Mucosa of stomach (tissue), 1 donor: ENCODE measurements at regions not wholly inside any gene's neighbourhood (a gene's known extent, or its start where the extent isn't known, plus 50 kb on each side); places are given as distances from the start of the nearest gene placed in this dataset.

ENCODE experiments used
- H3K27me3 ChIP-seq: one replicate; pipeline ENCODE4 v1.7.0; 2013; ENCODE audit warnings: mild to moderate bottlenecking, low read length; ENCODE audit not compliant: control insufficient read depth, insufficient read depth
- H3K36me3 ChIP-seq: one replicate; pipeline ENCODE4 v1.7.0; 2013; ENCODE audit warnings: low read length; ENCODE audit not compliant: control insufficient read depth, insufficient read depth
- H3K4me1 ChIP-seq: one replicate; pipeline ENCODE4 v1.7.0; 2013; ENCODE audit warnings: mild to moderate bottlenecking, low read length; ENCODE audit not compliant: control insufficient read depth, insufficient read depth
- H3K4me3 ChIP-seq: one replicate; pipeline ENCODE4 v1.7.0; 2013; ENCODE audit warnings: low read length
- H3K9ac ChIP-seq: one replicate; pipeline ENCODE4 v1.7.0; 2013; ENCODE audit warnings: mild to moderate bottlenecking, low read length, moderate library complexity
- H3K9me3 ChIP-seq: one replicate; pipeline ENCODE4 v1.7.0; 2013; ENCODE audit warnings: mild to moderate bottlenecking, low read length, moderate library complexity; ENCODE audit not compliant: control insufficient read depth
- donor health status: Pancreatic carcinoma.

DNA sequence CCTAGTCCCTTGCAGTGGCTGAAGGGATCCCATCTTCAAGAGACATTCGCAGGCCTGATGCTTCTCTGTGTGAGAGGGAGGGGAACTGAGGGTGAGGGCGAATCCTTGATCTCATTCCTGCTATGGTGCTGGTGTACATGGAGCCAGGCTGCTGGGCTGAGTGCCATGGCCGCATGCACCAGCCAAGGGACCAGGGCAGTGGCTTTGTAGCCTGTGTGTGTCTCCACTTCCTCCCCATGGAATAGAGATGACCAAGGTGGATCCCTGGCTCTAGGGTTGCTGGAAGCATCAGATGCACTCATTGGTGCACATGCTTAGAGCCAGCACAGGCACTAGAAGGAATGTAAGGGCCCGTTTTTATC lies 195.0 kb downstream of the FOXL1 start:
- no peaks in the 10 kb centered on the region for H3K9me3 ChIP-seq
- H3K36me3 ChIP-seq = no peaks in the 10 kb centered on the region
- H3K4me3 ChIP-seq = no peak overlapping the region
- H3K4me1 ChIP-seq = peaks cover 16% of the 10 kb centered on the region
- no peak overlapping the region for H3K9ac ChIP-seq
- peaks cover 19% of the 10 kb centered on the region for H3K27me3 ChIP-seq

DNA sequence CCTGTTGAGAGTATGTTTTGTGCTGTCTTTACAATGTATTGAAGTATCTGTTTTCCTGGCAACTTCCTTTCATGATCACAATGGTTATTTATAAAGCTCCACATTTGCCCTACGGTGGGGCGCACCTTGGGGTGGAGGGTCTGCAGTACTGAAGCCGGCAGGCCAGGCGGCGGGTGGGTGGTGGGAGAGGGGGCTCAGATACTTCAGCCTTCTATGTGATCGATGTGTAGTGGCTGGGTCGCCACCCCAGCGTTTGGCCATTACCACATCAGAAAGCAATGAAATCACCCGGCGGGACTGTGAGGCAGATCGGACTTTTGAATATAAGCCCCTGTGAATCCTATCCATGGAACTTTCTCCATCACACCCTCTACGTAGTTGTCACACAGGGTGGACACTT lies 196.6 kb downstream of the FOXL1 start:
- no peak overlapping the region for H3K9ac ChIP-seq
- no peak overlapping the region for H3K4me3 ChIP-seq
- H3K4me1 ChIP-seq = no peaks in the 10 kb centered on the region
- no peaks in the 10 kb centered on the region for H3K9me3 ChIP-seq
- no peaks in the 10 kb centered on the region for H3K36me3 ChIP-seq
- peaks cover 25% of the 10 kb centered on the region for H3K27me3 ChIP-seq

DNA sequence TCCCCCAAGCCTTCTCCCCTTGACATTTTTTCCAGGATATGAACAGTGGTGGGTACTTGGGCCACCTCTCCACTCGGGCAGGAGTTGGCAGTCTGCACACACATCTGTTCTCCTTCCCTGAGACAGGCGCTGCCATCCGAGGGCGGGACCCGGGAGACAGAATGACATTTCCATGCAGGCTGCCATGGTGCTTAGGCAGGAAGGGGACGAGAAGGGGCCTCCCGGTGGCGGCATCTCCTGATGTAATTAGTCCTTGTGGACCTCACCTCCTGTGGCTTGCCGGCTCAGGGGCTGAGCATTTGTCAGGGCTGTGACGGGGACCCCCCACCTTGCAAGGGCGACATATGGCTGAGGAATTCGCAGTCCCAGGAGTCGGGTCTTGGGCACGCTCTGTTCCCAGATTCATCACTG lies 197.2 kb downstream of the FOXL1 start:
- Histone ChIP-seq H3K27me3 (peaks cover 21% of the 10 kb centered on the region), H3K4me3 (no peak overlapping the region), H3K9ac (no peak overlapping the region), H3K36me3 (no peaks in the 10 kb centered on the region), H3K4me1 (no peaks in the 10 kb centered on the region), H3K9me3 (no peaks in the 10 kb centered on the region)

DNA sequence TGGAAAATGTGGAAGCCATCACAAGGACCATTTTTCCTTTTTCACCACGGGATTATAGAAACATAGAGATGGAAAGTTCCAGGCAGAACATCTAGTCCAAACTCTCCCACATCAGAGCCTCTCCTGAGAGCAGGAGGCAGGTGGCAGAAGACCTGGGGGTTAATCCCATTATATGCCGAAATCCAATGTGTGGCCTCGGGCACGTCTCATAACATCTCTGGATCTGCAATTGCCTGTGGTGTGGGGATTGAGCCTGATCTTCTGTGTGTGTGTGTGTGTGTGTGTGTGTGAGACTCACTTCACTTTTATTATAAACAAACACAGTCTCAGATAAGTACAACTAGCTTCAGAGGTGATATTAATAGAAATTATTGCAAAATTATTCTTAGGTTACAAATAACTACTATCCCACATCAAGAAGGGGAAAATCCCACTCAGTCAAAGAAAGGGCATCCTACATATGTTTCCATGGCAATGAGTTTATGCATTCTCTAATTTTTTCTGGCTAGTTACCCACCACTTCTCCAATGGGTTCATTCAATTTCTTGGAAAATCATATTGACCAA lies 199.1 kb downstream of the FOXL1 start:
- no peaks in the 10 kb centered on the region for H3K4me1 ChIP-seq
- no peak overlapping the region for H3K9ac ChIP-seq
- no peak overlapping the region for H3K4me3 ChIP-seq
- no peaks in the 10 kb centered on the region for H3K9me3 ChIP-seq
- H3K36me3 ChIP-seq = no peaks in the 10 kb centered on the region
- peaks cover 18% of the 10 kb centered on the region for H3K27me3 ChIP-seq

DNA sequence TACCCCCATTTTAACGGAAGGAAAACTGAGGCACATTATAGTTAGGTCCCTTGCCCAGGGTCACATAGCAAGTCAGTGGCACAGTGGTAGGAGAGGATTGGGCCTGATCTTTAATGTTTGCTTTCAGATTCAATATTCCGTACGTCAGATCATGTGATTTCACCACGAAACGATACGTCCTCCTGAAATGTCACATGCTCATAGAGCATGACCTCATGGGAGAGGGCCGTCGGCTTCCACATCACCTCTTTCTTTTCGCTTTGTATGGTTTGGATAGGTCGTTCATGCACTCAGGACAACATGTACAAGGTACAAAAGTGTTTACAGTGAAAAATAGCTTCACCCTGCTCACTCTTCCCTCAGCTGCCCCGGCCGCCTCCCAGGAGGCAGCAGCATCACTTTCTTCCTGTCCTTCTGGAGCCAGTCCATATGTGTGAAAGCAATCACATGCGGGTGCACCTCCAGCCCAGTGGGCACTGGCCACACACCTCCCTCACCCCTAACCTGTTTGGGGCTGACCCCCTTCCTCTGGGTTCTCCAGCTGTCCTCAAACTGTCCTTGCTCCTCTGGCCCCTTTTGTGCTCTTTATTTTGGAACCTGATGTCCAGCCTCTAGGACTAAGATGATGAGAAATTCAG lies 199.9 kb downstream of the FOXL1 start:
- Histone ChIP-seq H3K4me1 (no peaks in the 10 kb centered on the region), H3K9me3 (no peaks in the 10 kb centered on the region), H3K36me3 (no peaks in the 10 kb centered on the region), H3K4me3 (no peak overlapping the region), H3K9ac (no peak overlapping the region), H3K27me3 (peaks cover 15% of the 10 kb centered on the region)

DNA sequence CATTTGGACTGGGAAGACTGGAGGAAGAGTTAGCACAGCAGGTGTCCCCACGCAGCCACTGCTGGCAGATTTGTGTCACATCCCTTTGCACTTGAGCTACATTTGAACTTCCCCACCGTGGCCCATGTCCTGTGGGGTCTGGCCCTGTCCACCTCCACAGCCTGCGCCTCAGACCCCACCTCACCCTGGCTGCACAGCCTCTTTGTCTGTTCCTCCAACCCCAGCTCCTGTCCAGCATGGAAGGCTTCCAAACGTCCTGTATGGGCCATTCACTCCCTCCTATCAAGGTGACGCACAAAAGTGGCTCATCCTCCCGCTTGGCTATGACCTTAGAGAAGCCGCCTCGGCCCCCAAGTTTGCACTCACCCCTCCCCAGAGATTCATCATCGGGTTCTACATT lies 200.6 kb downstream of the FOXL1 start:
- Histone ChIP-seq H3K9ac (no peak overlapping the region), H3K9me3 (no peaks in the 10 kb centered on the region), H3K4me1 (no peaks in the 10 kb centered on the region), H3K4me3 (no peak overlapping the region), H3K36me3 (no peaks in the 10 kb centered on the region), H3K27me3 (peaks cover 15% of the 10 kb centered on the region)

DNA sequence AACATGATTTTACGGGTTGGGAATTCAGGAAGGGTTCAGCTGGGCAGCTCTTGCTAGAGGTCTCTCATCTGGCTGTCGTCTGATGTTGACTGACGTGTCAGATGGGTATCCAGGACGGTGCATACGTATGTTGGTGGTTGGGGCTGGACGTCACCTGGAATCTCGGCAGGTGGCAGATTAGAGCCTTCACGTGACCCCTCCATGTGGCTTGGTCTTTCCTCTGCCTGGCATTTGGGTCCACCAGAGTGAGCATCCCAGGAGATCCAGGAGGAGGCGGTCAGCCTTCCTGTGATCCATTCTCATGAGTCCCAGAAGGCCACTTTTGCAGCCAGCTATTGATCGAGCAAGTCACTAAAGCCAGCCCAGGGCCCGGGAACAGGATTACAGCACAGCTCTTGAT lies 202.7 kb downstream of the FOXL1 start:
- Histone ChIP-seq H3K4me1 (no peaks in the 10 kb centered on the region), H3K9me3 (no peaks in the 10 kb centered on the region), H3K4me3 (no peak overlapping the region), H3K9ac (no peak overlapping the region), H3K36me3 (no peaks in the 10 kb centered on the region), H3K27me3 (peaks cover 9% of the 10 kb centered on the region)

DNA sequence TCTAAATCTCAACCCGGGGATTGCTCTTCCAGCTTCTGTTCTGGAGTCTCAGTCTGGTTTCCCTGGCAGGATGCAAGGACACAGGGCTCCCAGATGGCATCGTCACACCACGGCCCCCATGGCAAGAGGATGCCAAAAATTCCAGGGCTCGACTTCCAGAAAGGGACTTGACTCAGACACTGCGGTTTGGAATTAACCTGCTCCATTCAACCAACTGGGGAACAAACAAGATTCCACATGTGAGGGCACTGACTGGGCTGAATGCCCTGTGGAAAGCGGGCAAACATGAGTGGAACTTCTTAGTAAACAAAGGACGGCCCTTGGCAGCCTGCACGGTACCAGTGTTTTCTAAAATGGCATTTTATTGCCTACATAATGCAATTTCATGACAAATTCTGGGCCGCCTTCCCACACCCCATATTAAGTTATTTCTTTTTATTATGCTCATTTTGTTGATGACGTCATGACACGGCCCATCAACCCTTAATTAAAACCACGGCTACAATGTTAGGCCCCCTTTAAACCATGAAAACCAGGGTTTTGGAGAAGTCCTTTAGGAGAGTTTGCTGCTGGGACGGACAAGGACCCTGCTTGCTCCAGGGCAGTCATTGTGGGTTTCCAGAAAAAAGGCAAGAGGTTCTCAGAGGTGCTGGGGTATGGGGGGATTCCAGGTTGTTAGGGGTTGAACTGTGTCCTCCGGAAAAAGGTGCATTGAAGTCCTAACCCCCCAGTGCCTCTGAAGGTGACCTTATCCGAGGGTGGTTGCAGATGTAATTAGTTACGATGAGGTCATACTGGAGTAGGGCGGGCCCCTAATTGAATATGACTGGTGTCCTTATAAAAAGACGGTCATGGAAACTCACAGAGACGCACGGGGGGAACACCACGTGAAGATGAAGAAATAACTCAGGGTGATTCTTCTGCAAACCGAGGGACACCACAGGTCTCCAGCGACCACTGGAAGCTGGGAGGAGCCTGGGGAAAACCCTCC lies 205.6 kb downstream of the FOXL1 start:
- no peak overlapping the region for H3K4me3 ChIP-seq
- H3K9me3 ChIP-seq = no peaks in the 10 kb centered on the region
- no peak overlapping the region for H3K9ac ChIP-seq
- H3K36me3 ChIP-seq = no peaks in the 10 kb centered on the region
- H3K27me3 ChIP-seq = peaks cover 3% of the 10 kb centered on the region
- H3K4me1 ChIP-seq = no peaks in the 10 kb centered on the region

DNA sequence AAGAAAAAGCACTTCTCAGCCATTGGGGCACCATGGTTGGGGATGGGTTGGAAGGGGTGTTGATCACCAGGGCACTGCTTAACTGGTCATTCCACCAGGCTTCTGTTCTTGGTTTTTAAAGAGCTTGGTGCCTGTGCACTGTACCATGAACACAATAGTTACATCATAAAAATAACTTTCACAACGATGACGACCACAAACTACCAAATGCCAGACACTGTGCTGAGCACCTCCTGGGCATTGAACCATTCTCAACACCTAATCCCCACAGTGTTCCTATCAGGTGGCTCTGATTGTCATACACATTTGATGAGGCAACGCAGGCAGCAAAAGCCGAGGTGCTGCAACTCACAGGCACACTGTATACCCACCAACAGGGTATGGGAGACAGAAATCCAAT lies 208.0 kb downstream of the FOXL1 start:
- Histone ChIP-seq H3K4me1 (no peaks in the 10 kb centered on the region), H3K9me3 (no peaks in the 10 kb centered on the region), H3K36me3 (no peaks in the 10 kb centered on the region), H3K27me3 (no peaks in the 10 kb centered on the region), H3K9ac (no peak overlapping the region), H3K4me3 (no peak overlapping the region)

DNA sequence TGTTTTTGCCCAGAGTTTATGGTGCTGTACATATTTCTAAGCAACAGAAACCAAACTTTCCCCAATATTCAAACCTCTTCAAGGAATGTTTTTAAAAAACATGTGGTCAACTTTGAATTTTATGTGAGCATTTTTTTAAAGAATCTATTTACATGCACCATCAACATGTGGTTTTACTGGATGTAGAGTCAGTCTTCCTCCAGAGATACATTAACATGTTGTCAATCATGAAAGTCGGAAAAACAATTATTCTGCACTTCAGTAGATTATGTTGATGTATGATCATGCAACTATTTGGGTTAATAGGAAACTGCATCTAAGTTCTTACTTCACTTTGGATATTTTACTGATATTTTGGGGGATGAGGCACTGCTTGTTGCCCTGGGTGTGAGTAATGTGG lies 208.6 kb downstream of the FOXL1 start:
- no peaks in the 10 kb centered on the region for H3K9me3 ChIP-seq
- H3K4me1 ChIP-seq = no peaks in the 10 kb centered on the region
- H3K27me3 ChIP-seq = no peaks in the 10 kb centered on the region

DNA sequence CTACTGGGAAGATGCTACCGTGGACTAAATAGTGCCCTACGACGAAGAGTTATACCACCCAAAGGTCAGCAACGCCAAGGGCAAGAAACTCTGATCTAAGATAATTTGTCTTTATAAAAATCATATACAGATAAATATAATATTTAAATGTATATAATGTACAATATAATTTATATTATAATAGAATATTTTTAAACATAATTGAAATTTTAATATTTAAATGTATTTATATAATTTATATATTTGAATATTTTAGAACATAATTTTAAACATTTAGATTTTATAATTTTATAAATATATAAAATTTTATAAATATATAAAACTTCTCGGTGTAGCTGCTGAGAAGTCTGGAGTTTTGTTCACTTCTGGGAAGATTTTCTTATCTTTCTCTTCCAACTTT lies 209.2 kb downstream of the FOXL1 start:
- Histone ChIP-seq H3K4me3 (no peak overlapping the region), H3K9ac (no peak overlapping the region), H3K9me3 (no peaks in the 10 kb centered on the region), H3K36me3 (no peaks in the 10 kb centered on the region), H3K27me3 (no peaks in the 10 kb centered on the region), H3K4me1 (no peaks in the 10 kb centered on the region)

More for the DNA sequence above, 208.6 kb downstream of the FOXL1 start:
- Histone ChIP-seq H3K36me3 (no peaks in the 10 kb centered on the region), H3K9ac (no peak overlapping the region), H3K4me3 (no peak overlapping the region)

DNA sequence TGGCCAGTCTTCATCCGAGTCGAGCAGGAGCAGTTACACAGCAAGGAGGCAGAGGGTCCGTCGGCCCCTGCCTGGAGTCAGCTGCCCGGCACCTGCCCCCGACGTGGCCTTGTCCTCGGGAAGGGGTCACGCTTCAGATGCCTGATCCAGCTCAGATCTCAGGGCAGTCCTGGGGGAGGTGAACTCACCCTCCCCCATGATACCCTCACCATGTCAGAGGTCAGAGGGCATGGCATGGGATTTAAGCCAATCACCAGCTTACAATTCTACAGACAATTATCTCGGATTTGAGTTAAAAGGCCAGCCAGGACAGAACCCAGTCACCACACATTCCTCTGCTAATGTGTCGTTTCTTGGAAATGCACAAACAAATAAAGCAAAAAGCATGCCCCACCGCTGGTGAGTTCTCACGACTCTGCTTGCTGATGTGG lies 211.3 kb downstream of the FOXL1 start:
- Histone ChIP-seq H3K36me3 (no peaks in the 10 kb centered on the region), H3K4me3 (no peak overlapping the region), H3K4me1 (no peaks in the 10 kb centered on the region), H3K9me3 (no peaks in the 10 kb centered on the region), H3K27me3 (no peaks in the 10 kb centered on the region), H3K9ac (no peak overlapping the region)
